Hematopoietic multipotent progenitor cell treated with erythropoietin and hydrocortisone succinate and interleukin-3 and kit ligand, for 4 days (in vitro differentiated cells): ENCODE measurements at regions not wholly inside any gene's neighbourhood (a gene's known extent, or its start where the extent isn't known, plus 50 kb on each side); places are given as distances from the start of the nearest gene placed in this dataset.
"Not testable (repeated sequence)": the region's sequence is repeated elsewhere in the genome, so short reads cannot be mapped to it uniquely, and the experiment has no call there.

Experiments
- DNase-seq: peaks from one replicate; pipeline ENCODE4 v3.0.0-alpha.2; 2015

GRCh38 chr11:82194521-82194920 lies 539.1 kb downstream of the FAM181B start:
- no peak for DNase-seq

GRCh38 chr11:82191695-82192094 lies 542.0 kb downstream of the FAM181B start:
- DNase-seq, result no peak

- no peak for DNase-seq
Observed at GRCh38 chr11:82185925-82186324, 547.7 kb downstream of the FAM181B start.

- no peak for DNase-seq
Observed at GRCh38 chr11:82184966-82185365, 548.7 kb downstream of the FAM181B start.

GRCh38 chr11:82183346-82183745 lies 550.3 kb downstream of the FAM181B start:
- no peak for DNase-seq

GRCh38 chr11:82182697-82183096 lies 551.0 kb downstream of the FAM181B start:
- DNase-seq, result not testable (repeated sequence)

GRCh38 chr11:82181796-82182195 lies 551.9 kb downstream of the FAM181B start:
- DNase-seq, result not testable (repeated sequence)

GRCh38 chr11:82176945-82177344 lies 556.7 kb downstream of the FAM181B start:
- no peak for DNase-seq

- no peak for DNase-seq
Observed at GRCh38 chr11:82176365-82176764, 557.3 kb downstream of the FAM181B start.

GRCh38 chr11:82174610-82175009 lies 559.1 kb downstream of the FAM181B start:
- peak; percentile 5 for DNase-seq

GRCh38 chr11:82146789-82147188 lies 586.9 kb downstream of the FAM181B start:
- no peak for DNase-seq

- DNase-seq, result no peak
Observed at GRCh38 chr11:82118946-82119345, 614.7 kb downstream of the FAM181B start.

GRCh38 chr11:82117362-82117761 lies 616.3 kb downstream of the FAM181B start:
- DNase-seq, result no peak

- no peak for DNase-seq
Observed at GRCh38 chr11:82105331-82105998, 628.2 kb downstream of the FAM181B start.

- DNase-seq, result no peak
Observed at GRCh38 chr11:82092904-82093303, 640.8 kb downstream of the FAM181B start.

- DNase-seq, result no peak
Observed at GRCh38 chr11:82089426-82089825, 644.2 kb downstream of the FAM181B start.

- no peak for DNase-seq
Observed at GRCh38 chr11:82085493-82085892, 648.2 kb downstream of the FAM181B start.

GRCh38 chr11:82082976-82083375 lies 650.7 kb downstream of the FAM181B start:
- no peak for DNase-seq

GRCh38 chr11:82080160-82080559 lies 653.5 kb downstream of the FAM181B start:
- no peak for DNase-seq

GRCh38 chr11:82076126-82076525 lies 657.5 kb downstream of the FAM181B start:
- no peak for DNase-seq

- no peak for DNase-seq
Observed at GRCh38 chr11:82059505-82059904, 674.2 kb downstream of the FAM181B start.

GRCh38 chr11:82056450-82056849 lies 677.2 kb downstream of the FAM181B start:
- DNase-seq, result no peak

- no peak for DNase-seq
Observed at GRCh38 chr11:82049199-82049598, 684.5 kb downstream of the FAM181B start.

- no peak for DNase-seq
Observed at GRCh38 chr11:82047200-82047599, 686.5 kb downstream of the FAM181B start.

- no peak for DNase-seq
Observed at GRCh38 chr11:82046778-82047177, 686.9 kb downstream of the FAM181B start.
